ENCODE measurements at regions not wholly inside any gene's neighbourhood (a gene's known extent, or its start where the extent isn't known, plus 50 kb on each side); places are given as distances from the start of the nearest gene placed in this dataset.

GRCh38 chr22:48900626-48901025 lies 927.0 kb downstream of the BRD1 start:
- no peak for TF ChIP-seq EZH2phosphoT487 (IDR thresholded peaks at IDR 0.05; ENCODE audit: borderline replicate concordance, low read length)
- TF ChIP-seq CTCF (IDR thresholded peaks at IDR 0.05; ENCODE audit: low read depth, low read length, poor library complexity, severe bottlenecking) = no peak
- Histone ChIP-seq H4K20me1 (ENCODE audit: control insufficient read depth, insufficient read depth, low read depth, low read length) (no peaks in the 10 kb centered on the region), H3K27me3 (ENCODE audit: control insufficient read depth, low read length) (no peaks in the 10 kb centered on the region)

GRCh38 chr22:48900327-48900597 lies 927.4 kb downstream of the BRD1 start:
- Histone ChIP-seq H3K9me2 (replicated peaks; ENCODE audit: control insufficient read depth, low read length) (no peaks in the 10 kb centered on the region), H3K9me3 (ENCODE audit: control insufficient read depth, insufficient read depth, low read length) (no peaks in the 10 kb centered on the region), H3K36me3 (ENCODE audit: control insufficient read depth, low read length) (no peaks in the 10 kb centered on the region), H3K4me2 (ENCODE audit: low read length) (no peak overlapping the region), H3K4me3 (ENCODE audit: low read length) (no peak overlapping the region), H3K4me1 (ENCODE audit: control insufficient read depth, low read length) (no peaks in the 10 kb centered on the region), H4K20me1 (ENCODE audit: control insufficient read depth, insufficient read depth, low read depth, low read length) (no peaks in the 10 kb centered on the region), H3F3A (ENCODE audit: control insufficient read depth, insufficient read depth) (no peaks in the 10 kb centered on the region), H3K27me3 (ENCODE audit: control insufficient read depth, low read length) (no peaks in the 10 kb centered on the region), H3K79me2 (ENCODE audit: control insufficient read depth, low read length) (no peaks in the 10 kb centered on the region), H3K27ac (ENCODE audit: low read depth, low read length) (no peak overlapping the region)
- TF ChIP-seq EZH2phosphoT487 (IDR thresholded peaks at IDR 0.05; ENCODE audit: borderline replicate concordance, low read length) (no peak), CTCF (IDR thresholded peaks at IDR 0.05; ENCODE audit: low read depth, low read length, poor library complexity, severe bottlenecking) (no peak)

More at GRCh38 chr22:48900626-48901025, 927.0 kb downstream of the BRD1 start:
- Histone ChIP-seq H3K79me2 (ENCODE audit: control insufficient read depth, low read length) (no peaks in the 10 kb centered on the region), H3K27ac (ENCODE audit: low read depth, low read length) (no peak overlapping the region), H3K4me1 (ENCODE audit: control insufficient read depth, low read length) (no peaks in the 10 kb centered on the region), H3F3A (ENCODE audit: control insufficient read depth, insufficient read depth) (no peaks in the 10 kb centered on the region), H3K4me3 (ENCODE audit: low read length) (no peak overlapping the region), H3K4me2 (ENCODE audit: low read length) (no peak overlapping the region), H3K9me2 (replicated peaks; ENCODE audit: control insufficient read depth, low read length) (no peaks in the 10 kb centered on the region), H3K9me3 (ENCODE audit: control insufficient read depth, insufficient read depth, low read length) (no peaks in the 10 kb centered on the region), H3K36me3 (ENCODE audit: control insufficient read depth, low read length) (no peaks in the 10 kb centered on the region)

- TF ChIP-seq CTCF (IDR thresholded peaks at IDR 0.05; ENCODE audit: low read depth, low read length, poor library complexity, severe bottlenecking) = no peak
- TF ChIP-seq EZH2phosphoT487 (IDR thresholded peaks at IDR 0.05; ENCODE audit: borderline replicate concordance, low read length) = no peak
- H3K4me3 ChIP-seq (ENCODE audit: low read length) = no peak overlapping the region
- no peak overlapping the region for H3K4me2 ChIP-seq (ENCODE audit: low read length)
- H3K4me1 ChIP-seq (ENCODE audit: control insufficient read depth, low read length) = no peaks in the 10 kb centered on the region
- H3K27ac ChIP-seq (ENCODE audit: low read depth, low read length) = no peak overlapping the region
- H3K36me3 ChIP-seq (ENCODE audit: control insufficient read depth, low read length) = no peaks in the 10 kb centered on the region
- no peaks in the 10 kb centered on the region for H3K27me3 ChIP-seq (ENCODE audit: control insufficient read depth, low read length)
- no peaks in the 10 kb centered on the region for H3K9me2 ChIP-seq (replicated peaks; ENCODE audit: control insufficient read depth, low read length)
- no peaks in the 10 kb centered on the region for H3K79me2 ChIP-seq (ENCODE audit: control insufficient read depth, low read length)
- no peaks in the 10 kb centered on the region for H3K9me3 ChIP-seq (ENCODE audit: control insufficient read depth, insufficient read depth, low read length)
- no peaks in the 10 kb centered on the region for H4K20me1 ChIP-seq (ENCODE audit: control insufficient read depth, insufficient read depth, low read depth, low read length)
- no peaks in the 10 kb centered on the region for H3F3A ChIP-seq (ENCODE audit: control insufficient read depth, insufficient read depth)
Measured at GRCh38 chr22:48899523-48900326, 927.9 kb downstream of the BRD1 start.
